GM12872 (cell line): ENCODE measurements at regions not wholly inside any gene's neighbourhood (a gene's known extent, or its start where the extent isn't known, plus 50 kb on each side); places are given as distances from the start of the nearest gene placed in this dataset.
A peak's percentile ranks its signal among the peaks of the same experiment; 100 is the strongest.

Source experiments
- CTCF ChIP-seq: IDR thresholded peaks from 3 replicates; pipeline ENCODE4 v1.5.1; 2011; ENCODE audit warnings: low read depth, mild to moderate bottlenecking, low read length, moderate library complexity; ENCODE audit not compliant: insufficient read depth

- TF ChIP-seq CTCF: peak; percentile 18; the same call in 1 of the 3 replicates
Measured at GRCh38 chr2:146412625-146413024, 1432.2 kb upstream of the ACVR2A start.

GRCh38 chr2:146392631-146393030, 1452.2 kb upstream of the ACVR2A start:
- TF ChIP-seq CTCF: no peak

GRCh38 chr2:146392186-146392585, 1452.6 kb upstream of the ACVR2A start:
- no peak for TF ChIP-seq CTCF

- no peak for TF ChIP-seq CTCF
Measured at GRCh38 chr2:146388757-146389156, 1456.1 kb upstream of the ACVR2A start.

GRCh38 chr2:146386096-146386495, 1458.7 kb upstream of the ACVR2A start:
- no peak for TF ChIP-seq CTCF

GRCh38 chr2:146385031-146385430, 1459.8 kb upstream of the ACVR2A start:
- TF ChIP-seq CTCF: no peak

GRCh38 chr2:146376511-146377064, 1468.2 kb upstream of the ACVR2A start:
- no peak for TF ChIP-seq CTCF

- TF ChIP-seq CTCF: no peak
Measured at GRCh38 chr2:146374505-146374904, 1470.3 kb upstream of the ACVR2A start.
